Body of pancreas (tissue), 4 donors: ENCODE measurements at regions not wholly inside any gene's neighbourhood (a gene's known extent, or its start where the extent isn't known, plus 50 kb on each side); places are given as distances from the start of the nearest gene placed in this dataset.
A peak's percentile ranks its signal among the peaks of the same experiment; 100 is the strongest.
"Not testable (repeated sequence)": the region's sequence is repeated elsewhere in the genome, so short reads cannot be mapped to it uniquely, and the experiment has no call there.

ENCODE experiments used
- ATAC-seq: fragments of 150-250 bp; one replicate; pipeline ENCODE4 v1.9.1; 2016
- DNase-seq, 4 donors: peaks; one replicate each; pipeline ENCODE4 v3.0.0-alpha.2; 2019
- H3K27ac ChIP-seq, 4 donors: fragments of 200-600 bp; sonication (generic); 1 replicate in 3 of 4; 2 replicates in 1 of 4; pipeline versions ENCODE4 v1.5.1 to v1.6.1; 2016 to 2019; ENCODE audit warnings: mild to moderate bottlenecking in 1 of 4, mixed read lengths in 1 of 4, moderate library complexity in 1 of 4
- H3K27me3 ChIP-seq, 2 donors: fragments of 200-600 bp; sonication (generic); one replicate each; pipeline ENCODE4 v1.6.0; 2016; ENCODE audit warnings: mild to moderate bottlenecking in 1 of 2
- H3K36me3 ChIP-seq, 2 donors: fragments of 200-600 bp; sonication (generic); replicated peaks in 1 of 2; 2 replicates each; pipeline ENCODE4 v1.5.1; 2016; ENCODE audit warnings: low read depth in 2 of 2; ENCODE audit not compliant: insufficient read depth in 1 of 2
- H3K4me1 ChIP-seq: fragments of 200-600 bp; sonication (generic); one replicate; pipeline ENCODE4 v1.6.0; 2016
- H3K4me3 ChIP-seq, 2 donors: fragments of 200-600 bp; sonication (generic); 1 replicate in 1 of 2; 2 replicates in 1 of 2; pipeline ENCODE4 v1.5.1; 2016 to 2019
- H3K9me3 ChIP-seq, 3 donors: fragments of 200-600 bp; sonication (generic); 1 replicate in 2 of 3; 2 replicates in 1 of 3; pipeline ENCODE4 v1.5.1; 2016
- POLR2A ChIP-seq, 3 donors: fragments of 450-650 bp; IDR thresholded peaks; one replicate each; pipeline ENCODE4 v1.6.1; 2016; ENCODE audit warnings: antibody characterized with exemption in 3 of 3, mild to moderate bottlenecking in 2 of 3
- WGBS, 2 donors: methylation state at CpG; one replicate each; pipeline ENCODE4 v1.1.5; 2017; 5-methylcytosine and 5-hydroxymethylcytosine counted together
- intact Hi-C: fragments of 100-400 bp; cut with DNase I; formaldehyde crosslinking; loops from one replicate; pipeline ENCODE4 v1.15.1; 2023
- TF ChIP-seq, protein P1 (sequence below), 7 experiments: fragments of 450-650 bp in 4 of 7; fragments of 200-600 bp in 3 of 7; sonication (generic) in 3 of 7; IDR thresholded peaks; one replicate each; pipeline ENCODE4 v1.5.1; 2016 to 2019; ENCODE audit warnings: antibody characterized with exemption in 7 of 7

DNA sequence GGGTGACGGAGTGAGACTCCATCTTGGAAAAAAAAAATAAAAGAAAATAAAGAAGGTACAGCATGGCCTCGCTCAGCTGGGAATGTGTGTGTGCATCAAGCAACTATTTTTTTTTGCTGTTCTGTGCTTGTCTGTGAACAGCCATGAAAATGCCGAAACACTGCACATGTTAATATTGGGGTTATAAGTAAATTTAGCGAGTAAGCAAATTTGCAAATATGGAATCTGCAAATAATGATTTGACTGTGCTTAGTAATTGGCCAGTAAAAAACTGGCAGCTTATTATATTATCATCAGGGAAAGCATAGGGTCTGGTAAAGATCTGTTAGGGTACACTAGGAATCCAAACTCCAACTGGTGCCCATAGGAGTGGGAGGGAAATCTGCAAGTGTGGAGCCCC is 278.1 kb upstream of the KLF4 start:
- Histone ChIP-seq H3K27me3 (no peaks in the 10 kb centered on the region), H3K4me3 (no peak overlapping the region), H3K4me1 (no peaks in the 10 kb centered on the region), H3K27ac (no peak overlapping the region), H3K9me3 (no peaks in the 10 kb centered on the region), H3K36me3 (no peaks in the 10 kb centered on the region)
- no peak for TF ChIP-seq POLR2A (IDR thresholded peaks at IDR 0.05)
- TF ChIP-seq, protein P1, sequence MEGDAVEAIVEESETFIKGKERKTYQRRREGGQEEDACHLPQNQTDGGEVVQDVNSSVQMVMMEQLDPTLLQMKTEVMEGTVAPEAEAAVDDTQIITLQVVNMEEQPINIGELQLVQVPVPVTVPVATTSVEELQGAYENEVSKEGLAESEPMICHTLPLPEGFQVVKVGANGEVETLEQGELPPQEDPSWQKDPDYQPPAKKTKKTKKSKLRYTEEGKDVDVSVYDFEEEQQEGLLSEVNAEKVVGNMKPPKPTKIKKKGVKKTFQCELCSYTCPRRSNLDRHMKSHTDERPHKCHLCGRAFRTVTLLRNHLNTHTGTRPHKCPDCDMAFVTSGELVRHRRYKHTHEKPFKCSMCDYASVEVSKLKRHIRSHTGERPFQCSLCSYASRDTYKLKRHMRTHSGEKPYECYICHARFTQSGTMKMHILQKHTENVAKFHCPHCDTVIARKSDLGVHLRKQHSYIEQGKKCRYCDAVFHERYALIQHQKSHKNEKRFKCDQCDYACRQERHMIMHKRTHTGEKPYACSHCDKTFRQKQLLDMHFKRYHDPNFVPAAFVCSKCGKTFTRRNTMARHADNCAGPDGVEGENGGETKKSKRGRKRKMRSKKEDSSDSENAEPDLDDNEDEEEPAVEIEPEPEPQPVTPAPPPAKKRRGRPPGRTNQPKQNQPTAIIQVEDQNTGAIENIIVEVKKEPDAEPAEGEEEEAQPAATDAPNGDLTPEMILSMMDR (IDR thresholded peaks at IDR 0.05): no peak
- ATAC-seq (no peak), DNase-seq (no peak)
- intact Hi-C loops: no loop called here
- 85 to 89% methylated on average over 4 of the region's 4 CpGs for WGBS, 2 donors

DNA sequence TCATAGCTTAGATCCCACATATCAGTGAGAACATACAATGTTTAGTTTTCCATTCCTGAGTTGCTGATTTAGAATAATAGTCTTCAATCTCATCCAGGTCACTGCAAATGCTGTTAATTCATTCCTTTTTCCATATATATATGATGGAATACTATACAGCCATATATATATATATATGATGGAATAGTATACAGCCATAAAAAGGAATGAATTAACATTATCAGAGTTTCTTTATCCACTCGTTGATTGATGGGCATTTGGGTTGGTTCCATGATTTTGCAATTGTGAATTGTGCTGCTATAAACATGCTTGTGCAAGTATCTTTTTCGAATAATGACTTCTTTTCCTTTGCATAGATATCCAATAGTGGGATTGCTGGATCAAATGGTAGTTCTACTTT is 273.9 kb upstream of the KLF4 start:
- H3K9me3 ChIP-seq, H3K4me3 ChIP-seq, intact Hi-C loops, H3K27ac ChIP-seq, DNase-seq, H3K4me1 ChIP-seq, ATAC-seq, H3K36me3 ChIP-seq, H3K27me3 ChIP-seq: not testable (repeated sequence)
- WGBS, 2 donors: 66 to 68% methylated on average over 2 of the region's 2 CpGs

DNA sequence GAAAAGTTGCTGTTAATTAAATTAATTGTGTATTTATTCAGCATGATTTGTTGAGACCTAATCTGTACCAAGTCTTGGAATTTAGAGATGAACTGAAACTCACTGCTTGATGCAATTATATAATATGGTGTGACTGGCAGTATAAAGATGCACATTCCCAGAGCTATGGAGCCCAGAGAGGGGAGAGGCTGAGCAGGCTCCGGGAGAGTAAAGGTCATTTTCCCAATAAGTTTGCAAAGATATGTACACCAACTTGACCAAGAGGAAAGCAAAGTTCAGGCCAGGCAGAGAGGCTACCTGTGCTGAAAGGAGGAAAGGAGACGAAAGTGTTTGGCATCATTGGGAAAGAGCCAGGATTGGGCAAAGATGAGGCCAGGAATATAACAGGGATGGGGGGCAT is 271.7 kb upstream of the KLF4 start:
- Histone ChIP-seq H3K9me3 (no peaks in the 10 kb centered on the region), H3K27ac (peak overlapping the region in 1 of 4 donors; percentile 57), H3K36me3 (no peaks in the 10 kb centered on the region), H3K27me3 (no peaks in the 10 kb centered on the region), H3K4me3 (no peak overlapping the region), H3K4me1 (no peaks in the 10 kb centered on the region)
- ATAC-seq (no peak), DNase-seq (no peak)
- TF ChIP-seq POLR2A (IDR thresholded peaks at IDR 0.05): no peak
- TF ChIP-seq, protein P1 (IDR thresholded peaks at IDR 0.05): no peak
- intact Hi-C loops: no loop called here
- WGBS, 2 donors: 76 to 79% methylated on average over 2 of the region's 2 CpGs

DNA sequence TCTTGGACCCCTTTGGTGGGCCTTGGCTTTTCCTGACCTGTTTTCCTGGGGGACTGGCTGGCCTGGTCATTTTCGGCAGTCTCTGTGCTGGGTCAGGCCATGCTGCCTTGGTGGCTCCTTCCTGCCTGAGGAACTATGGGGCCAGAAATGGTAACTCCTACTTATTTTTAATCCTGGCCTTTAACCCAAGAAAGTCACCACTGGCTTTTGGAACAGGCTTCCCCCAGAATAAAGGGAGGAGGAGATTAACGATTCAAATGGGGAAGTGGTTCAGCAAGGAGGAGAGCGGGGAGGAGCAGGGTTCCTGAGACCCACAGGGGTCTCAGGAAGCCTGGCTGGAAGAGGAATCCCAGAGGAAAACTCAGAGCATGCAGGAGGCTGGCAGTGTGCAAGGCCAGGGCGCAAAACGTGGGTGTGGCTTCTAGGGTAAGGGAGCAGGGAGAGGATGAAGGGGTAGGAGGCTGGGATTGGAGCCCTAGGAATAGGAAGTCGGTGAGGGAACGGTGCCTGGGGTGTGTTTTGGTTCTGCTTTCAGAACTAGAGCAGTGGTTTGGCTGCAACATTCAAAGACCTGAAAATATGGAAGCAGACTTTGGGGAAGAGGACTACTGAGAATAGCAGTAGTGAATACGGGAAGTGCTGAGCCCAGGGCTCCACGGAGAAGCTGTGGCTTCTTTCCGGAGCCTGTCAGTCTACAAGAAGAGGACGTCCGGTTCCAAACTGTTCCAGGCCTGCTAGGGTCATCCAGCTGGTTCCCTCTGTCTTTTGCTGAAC is 271.1 kb upstream of the KLF4 start:
- no peak for TF ChIP-seq POLR2A (IDR thresholded peaks at IDR 0.05)
- TF ChIP-seq, protein P1 (IDR thresholded peaks at IDR 0.05): no peak
- peak in 1 of 4 donors; percentile 72 for DNase-seq
- Histone ChIP-seq H3K4me1 (no peaks in the 10 kb centered on the region), H3K36me3 (no peaks in the 10 kb centered on the region), H3K4me3 (no peak overlapping the region), H3K27ac (peak overlapping the region in 2 of 4 donors; percentile 15 to 57), H3K27me3 (no peaks in the 10 kb centered on the region), H3K9me3 (no peaks in the 10 kb centered on the region)
- intact Hi-C loops: no loop called here
- ATAC-seq: no peak
- 60 to 68% methylated on average over 12 of the region's 12 CpGs for WGBS, 2 donors

DNA sequence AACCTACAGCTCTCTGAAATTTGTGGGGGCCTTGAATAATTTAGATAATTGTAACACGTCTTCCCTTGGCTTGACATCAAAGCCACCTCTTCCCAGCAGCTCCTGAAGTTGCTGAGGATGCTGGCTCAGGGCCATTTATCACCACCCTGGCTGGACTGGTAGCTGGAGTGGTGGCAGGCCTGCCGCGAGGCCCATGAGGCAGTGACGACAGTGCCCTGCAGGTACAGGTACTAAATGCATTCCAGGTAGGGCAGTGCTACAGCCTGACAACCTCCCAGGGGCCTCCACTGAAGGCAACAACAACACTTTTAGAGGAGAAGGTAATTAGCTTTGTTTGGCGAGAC is 270.2 kb upstream of the KLF4 start:
- Histone ChIP-seq H3K9me3 (no peaks in the 10 kb centered on the region), H3K36me3 (no peaks in the 10 kb centered on the region), H3K4me1 (no peaks in the 10 kb centered on the region), H3K27me3 (no peaks in the 10 kb centered on the region), H3K4me3 (no peak overlapping the region), H3K27ac (no peak overlapping the region)
- DNase-seq (no peak), ATAC-seq (no peak)
- intact Hi-C loops: no loop called here
- 71 to 74% methylated on average over 5 of the region's 5 CpGs for WGBS, 2 donors
- TF ChIP-seq, protein P1 (IDR thresholded peaks at IDR 0.05): no peak
- no peak for TF ChIP-seq POLR2A (IDR thresholded peaks at IDR 0.05)
